Endothelial cell of umbilical vein (primary cell): ENCODE measurements at regions not wholly inside any gene's neighbourhood (a gene's known extent, or its start where the extent isn't known, plus 50 kb on each side); places are given as distances from the start of the nearest gene placed in this dataset.

Source experiments
- CTCF ChIP-seq, 2 donors: IDR thresholded peaks; 1 replicate in 1 of 2; 2 replicates in 1 of 2; pipeline ENCODE4 v1.5.1; 2011; ENCODE audit warnings: low read length in 2 of 2, mild to moderate bottlenecking in 2 of 2, moderate library complexity in 2 of 2, control low read depth in 1 of 2, inconsistent platforms in 1 of 2, low read depth in 1 of 2; ENCODE audit not compliant: insufficient read depth in 1 of 2; ENCODE audit errors: extremely low read depth in 1 of 2
- EZH2 ChIP-seq: IDR thresholded peaks from 2 replicates; pipeline ENCODE4 v1.6.1; 2012; ENCODE audit warnings: borderline replicate concordance, low read depth, mild to moderate bottlenecking, moderate library complexity, low read length, inconsistent platforms; ENCODE audit not compliant: severe bottlenecking
- GATA2 ChIP-seq: IDR thresholded peaks from 2 replicates; pipeline ENCODE4 v1.7.0; 2011; ENCODE audit warnings: low read depth, mild to moderate bottlenecking, moderate library complexity, mixed read lengths, low read length; ENCODE audit not compliant: insufficient read length, insufficient read depth
- JUN ChIP-seq: IDR thresholded peaks from 2 replicates; pipeline ENCODE4 v1.6.1; 2011; ENCODE audit warnings: borderline replicate concordance, low read depth; ENCODE audit not compliant: insufficient read length, insufficient read depth

- no peak for TF ChIP-seq CTCF (IDR thresholded peaks at IDR 0.05; ENCODE audit: extremely low read depth in 1 of 2, insufficient read depth in 1 of 2, low read depth in 1 of 2, low read length in 2 of 2)
- no peak for TF ChIP-seq GATA2
- no peak for TF ChIP-seq JUN
- no peak for TF ChIP-seq EZH2
Measured at GRCh38 chr2:136185981-136186776, 68.2 kb upstream of the CXCR4 start.
